Lower leg skin (tissue), 3 donors: ENCODE measurements at regions not wholly inside any gene's neighbourhood (a gene's known extent, or its start where the extent isn't known, plus 50 kb on each side); places are given as distances from the start of the nearest gene placed in this dataset.

Experiments
- POLR2A ChIP-seq, 2 donors: fragments of 450-650 bp; IDR thresholded peaks; one replicate each; pipeline ENCODE4 v1.6.1; 2016 to 2017; ENCODE audit warnings: antibody characterized with exemption in 2 of 2, mild to moderate bottlenecking in 1 of 2, moderate library complexity in 1 of 2
- TF ChIP-seq, protein P1 (sequence below), 3 donors: fragments of 450-650 bp; IDR thresholded peaks; one replicate each; pipeline ENCODE4 v1.5.1; 2016; ENCODE audit warnings: antibody characterized with exemption in 3 of 3, mild to moderate bottlenecking in 3 of 3, moderate library complexity in 2 of 3

- no peak for TF ChIP-seq POLR2A (IDR thresholded peaks at IDR 0.05)
- TF ChIP-seq, protein P1, sequence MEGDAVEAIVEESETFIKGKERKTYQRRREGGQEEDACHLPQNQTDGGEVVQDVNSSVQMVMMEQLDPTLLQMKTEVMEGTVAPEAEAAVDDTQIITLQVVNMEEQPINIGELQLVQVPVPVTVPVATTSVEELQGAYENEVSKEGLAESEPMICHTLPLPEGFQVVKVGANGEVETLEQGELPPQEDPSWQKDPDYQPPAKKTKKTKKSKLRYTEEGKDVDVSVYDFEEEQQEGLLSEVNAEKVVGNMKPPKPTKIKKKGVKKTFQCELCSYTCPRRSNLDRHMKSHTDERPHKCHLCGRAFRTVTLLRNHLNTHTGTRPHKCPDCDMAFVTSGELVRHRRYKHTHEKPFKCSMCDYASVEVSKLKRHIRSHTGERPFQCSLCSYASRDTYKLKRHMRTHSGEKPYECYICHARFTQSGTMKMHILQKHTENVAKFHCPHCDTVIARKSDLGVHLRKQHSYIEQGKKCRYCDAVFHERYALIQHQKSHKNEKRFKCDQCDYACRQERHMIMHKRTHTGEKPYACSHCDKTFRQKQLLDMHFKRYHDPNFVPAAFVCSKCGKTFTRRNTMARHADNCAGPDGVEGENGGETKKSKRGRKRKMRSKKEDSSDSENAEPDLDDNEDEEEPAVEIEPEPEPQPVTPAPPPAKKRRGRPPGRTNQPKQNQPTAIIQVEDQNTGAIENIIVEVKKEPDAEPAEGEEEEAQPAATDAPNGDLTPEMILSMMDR (IDR thresholded peaks at IDR 0.05) = no peak
Measured at GRCh38 chr14:105930572-105930971, 404.2 kb downstream of the TMEM121 start.
